ENCODE measurements at regions not wholly inside any gene's neighbourhood (a gene's known extent, or its start where the extent isn't known, plus 50 kb on each side); places are given as distances from the start of the nearest gene placed in this dataset.

DNA sequence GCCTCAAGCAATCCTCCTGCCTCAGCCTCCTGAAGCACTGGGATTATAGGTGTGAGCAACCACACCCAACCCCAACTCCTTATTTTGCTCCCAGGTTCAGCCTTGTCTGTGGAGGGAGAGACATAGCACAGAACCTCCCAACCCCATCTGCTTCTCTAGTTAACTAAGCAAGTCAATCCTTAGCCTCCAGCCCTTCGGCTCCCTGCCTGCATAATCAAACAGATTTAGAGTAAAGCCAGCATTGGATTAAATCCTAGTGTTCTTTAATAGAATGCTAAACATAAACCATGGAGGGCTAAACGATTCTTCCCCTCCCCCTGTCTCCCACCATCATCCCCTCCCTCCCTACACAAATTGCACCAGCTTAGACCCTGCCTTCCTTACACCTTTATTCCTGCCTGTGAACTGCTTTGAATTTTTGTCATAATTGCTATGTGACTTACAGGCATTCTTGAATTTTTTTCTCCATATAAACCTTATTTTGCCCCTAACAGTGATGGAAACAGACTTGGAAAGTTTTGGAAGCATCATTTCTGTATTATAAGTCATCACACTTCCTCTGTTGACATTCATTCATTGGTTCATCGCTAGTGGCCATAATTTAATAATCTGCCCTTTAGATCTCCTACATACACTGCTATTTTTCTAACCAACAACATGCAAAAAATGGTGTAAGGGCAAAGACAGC, 72.6 kb upstream of the TOMM7 start:
- in situ Hi-C loops (cut with MboI), result no loop called here
- Histone ChIP-seq H3K79me2 (ENCODE audit: insufficient read depth) (no peaks in the 10 kb centered on the region), H2AFZ (0 out of 2 replicates have a peak overlapping the region, but pooled peaks have one; percentile 2), H4K20me1 (ENCODE audit: insufficient read depth) (no peaks in the 10 kb centered on the region), H3K36me3 (ENCODE audit: low read depth) (no peaks in the 10 kb centered on the region), H3K9me3 (ENCODE audit: low read depth) (no peaks in the 10 kb centered on the region), H3K9ac (no peak overlapping the region), H3K9me2 (ENCODE audit: insufficient read depth) (no peaks in the 10 kb centered on the region), H3K4me3 (no peak overlapping the region), H3K27me3 (replicated peaks; ENCODE audit: insufficient read depth) (no peaks in the 10 kb centered on the region), H3K4me1 (ENCODE audit: insufficient read depth) (0 out of 2 replicates have a peak, but pooled peaks cover 13% of the 10 kb centered on the region), H3K4me2 (ENCODE audit: unreplicated experiment) (peak overlapping the region; percentile 49), H3K27ac (no peak overlapping the region), H3F3A (ENCODE audit: insufficient read depth) (peaks cover 8% of the 10 kb centered on the region; the same call in 1 of the 2 replicates)
- TF ChIP-seq EZH2 (IDR thresholded peaks at IDR 0.05; ENCODE audit: insufficient read depth, poor library complexity, severe bottlenecking) (no peak), EZH2phosphoT487 (IDR thresholded peaks at IDR 0.05; ENCODE audit: insufficient read depth, low read depth) (no peak)
- peak; percentile 27 for DNase-seq
- WGBS, 2 experiments (ENCODE audit: low coverage in 1 of 2, low lambda C conversion rate in 2 of 2, missing lambda C conversion rate in 2 of 2), result 22 to 25% methylated on average over 3 of the region's 3 CpGs

DNA sequence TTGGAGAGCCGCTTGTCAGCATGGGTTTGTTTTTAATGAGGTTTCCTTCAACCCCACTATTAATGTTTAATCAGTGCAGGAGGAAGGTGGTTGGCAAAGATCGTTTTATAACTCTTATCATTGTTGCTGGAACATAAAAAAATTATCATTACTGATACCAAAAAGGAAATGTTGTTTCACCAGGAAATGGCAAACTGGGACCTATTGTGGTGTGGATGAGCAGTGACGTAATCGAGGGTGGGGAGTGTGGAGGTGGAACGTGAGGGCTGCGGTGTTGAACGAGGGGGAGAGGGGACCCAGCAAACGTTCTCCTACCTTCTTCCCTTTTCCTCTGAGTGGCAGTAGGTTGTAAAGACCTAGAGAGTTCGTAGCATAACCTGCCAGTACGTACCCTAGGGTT, 71.9 kb upstream of the TOMM7 start:
- no peaks in the 10 kb centered on the region for H4K20me1 ChIP-seq (ENCODE audit: insufficient read depth)
- no peak overlapping the region for H3K27ac ChIP-seq
- H3K4me3 ChIP-seq, result no peak overlapping the region
- H2AFZ ChIP-seq, result no peak overlapping the region
- no peaks in the 10 kb centered on the region for H3K9me2 ChIP-seq (ENCODE audit: insufficient read depth)
- no peaks in the 10 kb centered on the region for H3K79me2 ChIP-seq (ENCODE audit: insufficient read depth)
- H3K27me3 ChIP-seq (replicated peaks; ENCODE audit: insufficient read depth), result no peaks in the 10 kb centered on the region
- H3K36me3 ChIP-seq (ENCODE audit: low read depth), result no peaks in the 10 kb centered on the region
- H3K9me3 ChIP-seq (ENCODE audit: low read depth), result no peaks in the 10 kb centered on the region
- H3K4me2 ChIP-seq (ENCODE audit: unreplicated experiment), result no peak overlapping the region
- in situ Hi-C loops (cut with MboI), result no loop called here
- TF ChIP-seq EZH2phosphoT487 (IDR thresholded peaks at IDR 0.05; ENCODE audit: insufficient read depth, low read depth) (no peak), EZH2 (IDR thresholded peaks at IDR 0.05; ENCODE audit: insufficient read depth, poor library complexity, severe bottlenecking) (no peak)
- 86 to 87% methylated on average over 10 of the region's 10 CpGs for WGBS, 2 experiments (ENCODE audit: low coverage in 1 of 2, low lambda C conversion rate in 2 of 2, missing lambda C conversion rate in 2 of 2)
- DNase-seq, result no peak
- peaks cover 8% of the 10 kb centered on the region; the same call in 1 of the 2 replicates for H3F3A ChIP-seq (ENCODE audit: insufficient read depth)
- H3K9ac ChIP-seq, result no peak overlapping the region
- 0 out of 2 replicates have a peak, but pooled peaks cover 13% of the 10 kb centered on the region for H3K4me1 ChIP-seq (ENCODE audit: insufficient read depth)

DNA sequence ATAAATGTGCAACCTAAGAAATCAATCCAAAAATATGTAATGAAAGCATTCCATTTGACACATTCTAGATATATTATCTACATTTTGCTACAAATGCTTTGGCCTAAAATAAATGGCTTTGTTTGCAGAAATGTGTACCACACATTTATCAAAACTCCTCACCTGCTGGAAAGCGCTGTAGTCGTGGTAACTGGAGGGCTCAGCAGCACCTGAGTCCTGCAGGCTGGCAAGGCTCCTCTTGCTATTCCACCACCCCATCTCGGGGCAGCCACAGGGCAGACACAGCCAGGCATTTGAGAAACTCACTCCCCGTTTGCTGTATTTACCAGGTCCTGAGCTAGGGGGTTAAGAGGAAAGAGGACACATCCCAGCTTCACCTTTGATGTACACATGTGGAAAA, 68.1 kb upstream of the TOMM7 start:
- TF ChIP-seq EZH2 (IDR thresholded peaks at IDR 0.05; ENCODE audit: insufficient read depth, poor library complexity, severe bottlenecking) (no peak), EZH2phosphoT487 (IDR thresholded peaks at IDR 0.05; ENCODE audit: insufficient read depth, low read depth) (no peak)

DNA sequence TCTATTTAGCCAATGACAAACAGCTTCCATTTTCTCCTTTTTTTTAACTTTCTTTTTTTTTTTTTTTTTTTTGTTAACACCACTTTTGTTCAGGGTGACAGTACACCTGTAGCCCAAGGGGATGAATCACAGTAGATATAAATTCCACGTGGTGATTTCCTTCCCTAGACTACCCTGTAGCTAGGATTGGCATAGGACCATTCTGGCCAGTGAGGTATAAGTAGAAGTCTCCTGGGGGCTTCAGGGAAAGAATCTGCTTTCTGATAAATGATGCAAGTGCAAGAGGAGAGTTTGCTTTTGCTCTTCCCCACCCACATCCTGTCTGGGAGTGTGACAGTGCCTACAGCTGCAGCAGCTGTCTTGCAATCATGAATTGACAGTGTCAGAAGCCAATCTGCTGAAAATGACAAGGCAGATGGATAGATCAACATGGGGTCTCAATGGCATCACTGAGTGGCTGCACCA, 63.2 kb upstream of the TOMM7 start:
- no peak overlapping the region for H2AFZ ChIP-seq
- H3K4me3 ChIP-seq, result no peak overlapping the region
- no peak overlapping the region for H3K9ac ChIP-seq
- H3K27ac ChIP-seq, result no peak overlapping the region
- H3K36me3 ChIP-seq (ENCODE audit: low read depth), result no peaks in the 10 kb centered on the region
- TF ChIP-seq EZH2phosphoT487 (IDR thresholded peaks at IDR 0.05; ENCODE audit: insufficient read depth, low read depth), result no peak
- TF ChIP-seq EZH2 (IDR thresholded peaks at IDR 0.05; ENCODE audit: insufficient read depth, poor library complexity, severe bottlenecking), result no peak
- DNase-seq, result no peak
- H3K79me2 ChIP-seq (ENCODE audit: insufficient read depth), result no peaks in the 10 kb centered on the region
- H4K20me1 ChIP-seq (ENCODE audit: insufficient read depth), result no peaks in the 10 kb centered on the region
- WGBS, 2 experiments (ENCODE audit: low coverage in 1 of 2, low lambda C conversion rate in 2 of 2, missing lambda C conversion rate in 2 of 2), result 56 to 61% methylated on average over 1 of the region's 1 CpG
- H3K4me2 ChIP-seq (ENCODE audit: unreplicated experiment), result no peak overlapping the region
- H3K4me1 ChIP-seq (ENCODE audit: insufficient read depth), result peaks cover 13% of the 10 kb centered on the region
- no peaks in the 10 kb centered on the region for H3K9me3 ChIP-seq (ENCODE audit: low read depth)
- H3K9me2 ChIP-seq (ENCODE audit: insufficient read depth), result peaks cover 5% of the 10 kb centered on the region; the same call in 1 of the 2 replicates
- in situ Hi-C loops (cut with MboI), result no loop called here
- no peaks in the 10 kb centered on the region for H3K27me3 ChIP-seq (replicated peaks; ENCODE audit: insufficient read depth)
- no peaks in the 10 kb centered on the region for H3F3A ChIP-seq (ENCODE audit: insufficient read depth)

More for the DNA sequence above, 68.1 kb upstream of the TOMM7 start:
- no peaks in the 10 kb centered on the region for H3K9me3 ChIP-seq (ENCODE audit: low read depth)
- no peak overlapping the region for H3K27ac ChIP-seq
- H3K9ac ChIP-seq, result no peak overlapping the region
- no peaks in the 10 kb centered on the region for H3K27me3 ChIP-seq (replicated peaks; ENCODE audit: insufficient read depth)
- H3K9me2 ChIP-seq (ENCODE audit: insufficient read depth), result no peaks in the 10 kb centered on the region
- 72 to 73% methylated on average over 4 of the region's 4 CpGs for WGBS, 2 experiments (ENCODE audit: low coverage in 1 of 2, low lambda C conversion rate in 2 of 2, missing lambda C conversion rate in 2 of 2)
- no peak overlapping the region for H2AFZ ChIP-seq
- peaks cover 14% of the 10 kb centered on the region for H3K4me1 ChIP-seq (ENCODE audit: insufficient read depth)
- H3K4me3 ChIP-seq, result no peak overlapping the region
- in situ Hi-C loops (cut with MboI), result no loop called here
- DNase-seq, result no peak
- no peaks in the 10 kb centered on the region for H3K79me2 ChIP-seq (ENCODE audit: insufficient read depth)
- no peaks in the 10 kb centered on the region for H4K20me1 ChIP-seq (ENCODE audit: insufficient read depth)
- H3K4me2 ChIP-seq (ENCODE audit: unreplicated experiment), result no peak overlapping the region
- H3K36me3 ChIP-seq (ENCODE audit: low read depth), result no peaks in the 10 kb centered on the region
- peaks cover 2% of the 10 kb centered on the region; the same call in 1 of the 2 replicates for H3F3A ChIP-seq (ENCODE audit: insufficient read depth)
